Activated CD4-positive, alpha-beta T cell treated with anti-CD3 and anti-CD28 coated beads, Interleukin-2, Interleukin-6, amounts not matched to agents 100 ng/mL and 50 ng/mL, durations not matched to agents 16 hours and 8 hours (primary cell): ENCODE measurements at regions not wholly inside any gene's neighbourhood (a gene's known extent, or its start where the extent isn't known, plus 50 kb on each side); places are given as distances from the start of the nearest gene placed in this dataset.

Experiments used
- DNase-seq: peaks from one replicate; pipeline ENCODE4 v3.0.0-alpha.2; 2020

DNA sequence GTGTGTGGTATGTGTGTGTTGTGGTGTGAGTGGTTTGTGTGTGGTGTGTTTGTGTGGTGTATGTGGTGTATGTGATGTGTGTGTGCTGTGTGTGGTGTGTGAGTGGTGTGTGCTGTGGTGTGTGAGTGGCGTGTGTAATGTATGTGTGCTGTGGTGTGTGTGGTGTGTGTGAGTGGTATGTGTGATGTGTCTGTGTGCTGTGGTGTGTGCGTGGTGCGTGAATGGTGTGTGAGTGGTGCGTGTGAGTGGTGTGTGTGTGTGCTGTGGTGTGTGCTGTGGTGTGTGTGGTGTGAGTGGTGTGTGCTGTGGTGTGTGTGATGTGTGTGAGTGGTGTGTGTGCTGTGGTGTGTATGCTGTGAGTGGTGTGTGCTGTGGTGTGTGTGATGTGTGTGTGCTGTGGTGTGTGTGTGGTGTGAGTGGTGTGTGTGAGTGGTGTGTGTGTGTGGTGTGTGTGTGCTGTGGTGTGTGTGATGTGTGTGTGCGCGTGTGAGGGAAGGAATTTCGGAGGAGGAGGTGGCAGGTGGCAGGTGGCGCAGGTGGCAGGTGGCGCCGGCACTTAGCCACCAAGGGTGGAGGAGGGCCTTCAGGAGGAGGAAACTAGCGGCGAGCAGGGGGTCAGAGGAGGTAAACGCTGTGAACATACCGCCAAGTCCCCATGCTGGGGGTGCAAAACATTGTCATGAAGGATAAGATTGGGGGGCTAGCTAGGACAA is 191.8 kb downstream of the MELK start:
- no peak for DNase-seq

DNA sequence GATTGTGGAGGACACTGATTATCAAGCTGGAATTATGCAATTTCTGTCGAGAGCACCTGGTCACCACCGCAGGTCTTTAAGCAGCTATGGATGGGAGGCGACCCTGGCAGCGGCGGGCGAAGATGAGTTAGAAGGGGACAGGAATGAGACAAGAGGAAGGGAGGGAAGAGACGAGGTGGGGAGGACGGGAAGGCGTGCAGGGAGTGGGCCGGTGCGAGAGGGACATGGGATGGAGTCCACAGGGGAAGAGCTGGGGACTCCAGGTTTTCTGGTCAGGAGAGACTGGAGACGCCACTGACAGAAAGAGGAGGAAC is 192.3 kb downstream of the MELK start:
- DNase-seq: no peak

DNA sequence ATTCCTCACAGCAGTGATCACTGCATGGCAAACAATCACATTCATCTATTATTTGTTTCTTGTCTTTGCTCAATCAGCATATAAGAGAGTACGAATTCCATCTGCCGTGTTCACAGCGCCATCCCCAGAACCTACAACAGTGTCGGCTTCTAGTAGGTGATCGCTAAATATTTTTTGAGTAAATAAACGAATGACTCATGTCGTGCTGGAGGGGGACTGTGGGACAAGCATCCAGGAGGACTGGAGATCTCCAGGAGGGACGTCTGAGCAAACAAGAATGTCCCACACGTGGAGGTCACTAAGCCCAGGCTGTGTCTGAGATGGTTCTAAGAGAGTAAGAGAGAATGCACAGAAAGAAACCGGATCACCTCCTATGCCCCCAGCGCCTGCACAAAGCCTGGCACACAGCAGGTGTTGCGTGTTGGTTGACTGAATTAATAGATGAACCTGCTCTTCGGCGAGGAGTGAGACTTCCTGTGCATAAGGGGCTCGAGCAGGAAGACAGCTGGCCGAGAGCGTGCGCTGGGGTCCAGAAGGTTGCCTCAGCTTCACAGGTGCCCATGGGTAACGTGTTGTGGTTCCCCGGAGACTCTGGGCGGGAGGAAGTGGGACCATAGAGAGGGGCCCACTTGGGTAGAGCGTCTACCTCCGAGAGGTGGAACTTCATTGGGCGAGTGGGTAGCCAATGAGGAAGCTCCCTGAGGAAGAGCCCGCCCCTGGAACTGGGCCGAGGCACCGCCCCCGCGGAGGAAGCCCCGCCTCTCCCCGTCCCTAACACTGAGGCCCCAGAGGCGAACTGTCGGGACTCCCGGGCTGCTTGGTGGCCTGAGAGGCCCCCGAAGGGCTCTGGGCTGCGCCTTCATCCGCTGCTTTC is 193.0 kb downstream of the MELK start:
- DNase-seq: peak; percentile 93

DNA sequence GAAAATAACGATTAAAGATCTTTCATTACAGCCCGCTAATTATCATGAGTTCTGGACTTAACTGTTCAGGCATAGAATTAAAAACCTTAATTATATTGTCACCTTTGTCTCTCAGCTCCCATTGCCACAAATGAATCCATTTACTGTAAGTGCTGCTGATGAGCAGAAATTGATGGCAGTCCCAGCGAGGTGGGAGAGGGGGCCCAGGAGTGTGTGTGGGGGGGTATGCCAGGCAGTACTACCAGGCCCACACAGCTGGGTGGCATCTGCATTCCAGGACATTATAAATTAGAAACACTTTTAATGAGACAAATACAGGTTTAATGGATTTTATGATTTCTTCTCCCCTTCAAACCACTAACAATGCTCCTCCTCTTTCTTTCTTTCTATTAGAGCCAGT is 196.0 kb downstream of the MELK start:
- no peak for DNase-seq

DNA sequence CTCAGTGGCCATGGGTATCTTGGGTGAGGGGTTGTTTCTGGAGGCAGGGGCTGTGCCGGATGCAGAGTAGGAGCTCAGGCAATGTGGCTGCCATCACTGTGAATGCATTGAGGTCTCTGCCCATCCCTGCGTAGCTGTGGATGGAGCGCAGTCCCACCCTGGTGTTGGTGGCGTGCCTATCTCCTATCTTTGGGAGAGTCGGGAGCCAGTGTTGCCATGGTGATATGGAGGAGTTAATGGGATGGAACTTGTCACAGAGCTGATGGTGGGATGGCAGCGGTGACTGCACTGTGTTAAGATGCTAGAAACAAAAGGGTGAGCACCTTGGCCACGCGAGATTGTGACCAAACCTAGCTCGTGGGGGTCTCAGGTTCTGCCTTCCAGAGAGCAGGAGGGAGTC is 197.3 kb downstream of the MELK start:
- DNase-seq: no peak

DNA sequence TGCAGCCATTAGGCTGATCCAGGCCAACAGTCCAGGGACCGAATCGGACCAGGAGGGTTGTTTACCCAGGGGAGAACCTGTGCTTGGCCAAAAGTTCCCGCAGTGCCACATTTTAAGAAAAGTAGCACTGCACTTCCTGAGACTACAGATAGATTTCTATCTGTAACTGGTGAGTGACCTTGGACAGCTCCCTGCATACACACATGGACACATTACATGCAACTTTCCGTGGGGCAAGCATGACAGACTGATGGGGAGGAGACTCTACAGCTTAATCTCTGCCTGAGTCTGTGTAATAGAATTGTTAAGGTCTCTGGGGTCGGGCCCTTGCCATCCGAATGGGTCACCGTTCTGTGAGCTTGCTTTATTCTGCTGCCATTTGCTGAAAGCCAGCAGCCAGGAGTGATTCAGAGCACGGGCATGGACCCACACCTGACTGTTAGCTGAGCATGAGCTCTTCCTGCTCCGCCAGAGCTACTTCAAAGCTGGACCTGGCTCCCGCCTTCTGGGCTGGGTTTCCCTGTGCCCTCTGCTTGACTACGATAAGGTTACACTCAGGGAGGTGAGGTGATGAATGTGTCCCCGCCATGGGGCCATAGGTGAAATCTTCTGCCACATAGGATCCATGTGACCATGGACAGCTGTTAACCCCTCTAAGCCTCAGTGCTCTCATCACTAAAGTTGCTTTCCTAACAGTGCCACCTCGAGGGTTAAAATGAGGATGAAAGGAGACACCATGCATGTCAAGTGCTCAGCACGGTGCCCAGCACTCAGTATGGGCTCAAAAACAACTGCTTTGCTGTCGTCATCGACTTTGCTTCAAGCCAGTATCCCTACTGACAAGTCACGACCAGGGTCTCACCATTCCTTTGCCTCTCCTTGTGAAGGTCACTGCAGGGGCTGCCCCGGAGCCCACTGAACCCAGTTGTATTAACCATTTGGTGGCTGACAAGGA is 200.0 kb downstream of the MELK start:
- no peak for DNase-seq

DNA sequence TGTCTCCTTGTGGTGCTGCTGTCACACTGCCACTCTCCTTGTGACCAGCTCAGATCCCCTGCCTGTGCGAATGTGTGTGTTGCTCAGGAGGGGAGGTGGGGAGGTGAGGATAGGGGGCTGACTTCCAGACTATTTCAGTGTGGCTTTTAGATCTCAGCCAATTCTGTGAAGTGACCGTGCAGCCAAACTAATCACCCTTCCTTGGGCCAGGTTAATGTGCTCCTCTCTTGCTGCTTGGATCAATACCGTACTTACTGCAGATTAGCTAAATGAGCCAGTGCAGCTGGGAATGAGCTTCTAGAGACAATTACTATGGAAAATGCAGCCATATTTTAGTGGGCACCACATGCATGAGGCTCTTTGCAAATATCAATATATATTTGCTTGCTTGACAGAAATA is 206.0 kb downstream of the MELK start:
- no peak for DNase-seq

DNA sequence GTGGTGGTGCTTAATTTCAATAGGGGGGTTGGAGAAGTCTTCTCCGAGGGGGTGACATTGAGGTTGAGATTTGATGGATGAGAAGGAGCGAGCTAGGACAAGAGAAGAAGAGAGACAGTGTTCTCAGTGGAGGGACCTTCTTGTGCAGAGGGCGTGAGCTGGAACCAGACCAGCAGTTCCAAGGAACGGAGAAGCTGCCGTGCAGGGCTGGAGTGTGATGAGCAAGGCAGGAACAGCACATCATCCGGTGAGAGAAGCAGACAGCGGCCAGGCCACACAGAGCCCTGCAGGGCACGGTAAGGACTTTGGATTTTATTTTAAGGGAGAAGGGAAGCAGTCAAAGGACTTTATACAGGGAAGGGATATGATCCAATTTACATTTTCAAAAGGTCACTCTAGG is 206.9 kb downstream of the MELK start:
- no peak for DNase-seq

GRCh38 chr9:36780186-36780585 is 207.5 kb downstream of the MELK start:
- no peak for DNase-seq

GRCh38 chr9:36781533-36781932 is 208.8 kb downstream of the MELK start:
- DNase-seq: no peak
